Fibroblast of lung (primary cell): ENCODE measurements at regions not wholly inside any gene's neighbourhood (a gene's known extent, or its start where the extent isn't known, plus 50 kb on each side); places are given as distances from the start of the nearest gene placed in this dataset.

Source experiments
- DNase-seq, 2 donors: peaks; one replicate each; pipeline versions ENCODE4 v3.0.0 to v3.0.0-alpha.2; 2010; ENCODE audit warnings: low read depth in 2 of 2
- H2AFZ ChIP-seq: 2 replicates; pipeline ENCODE4 v1.5.1; 2012; ENCODE audit warnings: low read length, control low read depth, inconsistent platforms
- H3K27ac ChIP-seq: 2 replicates; pipeline ENCODE4 v1.5.1; 2011; ENCODE audit warnings: low read length, control low read depth; ENCODE audit not compliant: insufficient read depth
- H3K27me3 ChIP-seq: 2 replicates; pipeline ENCODE4 v1.5.1; 2011; ENCODE audit warnings: mild to moderate bottlenecking, low read length; ENCODE audit not compliant: control insufficient read depth, insufficient read depth
- H3K36me3 ChIP-seq: 2 replicates; pipeline ENCODE4 v1.5.1; 2011; ENCODE audit warnings: low read length; ENCODE audit not compliant: control insufficient read depth, insufficient read depth
- H3K4me1 ChIP-seq: 2 replicates; pipeline ENCODE4 v1.5.1; 2011; ENCODE audit warnings: low read length; ENCODE audit not compliant: control insufficient read depth, insufficient read depth; ENCODE audit errors: extremely low read depth
- H3K4me2 ChIP-seq: 2 replicates; pipeline ENCODE4 v1.5.1; 2011; ENCODE audit warnings: low read length, control low read depth; ENCODE audit not compliant: insufficient read depth; ENCODE audit errors: extremely low read depth
- H3K4me3 ChIP-seq, 4 experiments: fragments of 200-600 bp in 1 of 4; sonication (generic) in 1 of 4; replicated peaks in 1 of 4; 2 replicates each; pipeline ENCODE4 v1.5.1; 2011 to 2016; ENCODE audit warnings: low read length in 4 of 4, low read depth in 3 of 4, mild to moderate bottlenecking in 3 of 4, control low read depth in 2 of 4, inconsistent platforms in 1 of 4, mixed read lengths in 1 of 4; ENCODE audit not compliant: insufficient read depth in 1 of 4; ENCODE audit errors: control extremely low read depth in 1 of 4
- H3K79me2 ChIP-seq: 2 replicates; pipeline ENCODE4 v1.5.1; 2012; ENCODE audit warnings: mild to moderate bottlenecking, low read length, inconsistent platforms; ENCODE audit not compliant: control insufficient read depth, insufficient read depth
- H3K9ac ChIP-seq: 2 replicates; pipeline ENCODE4 v1.5.1; 2011; ENCODE audit warnings: mild to moderate bottlenecking, low read length, control low read depth; ENCODE audit not compliant: insufficient read depth
- H3K9me3 ChIP-seq: 2 replicates; pipeline ENCODE4 v1.5.1; 2012; ENCODE audit warnings: low read depth, low read length; ENCODE audit not compliant: control insufficient read depth, insufficient read depth
- H4K20me1 ChIP-seq: 2 replicates; pipeline ENCODE4 v1.5.1; 2011; ENCODE audit warnings: low read length; ENCODE audit not compliant: control insufficient read depth, insufficient read depth; ENCODE audit errors: extremely low read depth
- CTCF ChIP-seq, 2 donors: IDR thresholded peaks in 1 of 2; conservative IDR thresholded peaks in 1 of 2; 1 replicate in 1 of 2; 2 replicates in 1 of 2; pipeline ENCODE4 v1.5.1; 2011 to 2012; ENCODE audit warnings: low read length in 2 of 2, control low read depth in 1 of 2, inconsistent platforms in 1 of 2, low read depth in 1 of 2, mild to moderate bottlenecking in 1 of 2
- EZH2 ChIP-seq: IDR thresholded peaks from 2 replicates; pipeline ENCODE4 v1.5.1; 2012; ENCODE audit warnings: low read length, control low read depth, mild to moderate bottlenecking; ENCODE audit errors: missing control alignments

DNA sequence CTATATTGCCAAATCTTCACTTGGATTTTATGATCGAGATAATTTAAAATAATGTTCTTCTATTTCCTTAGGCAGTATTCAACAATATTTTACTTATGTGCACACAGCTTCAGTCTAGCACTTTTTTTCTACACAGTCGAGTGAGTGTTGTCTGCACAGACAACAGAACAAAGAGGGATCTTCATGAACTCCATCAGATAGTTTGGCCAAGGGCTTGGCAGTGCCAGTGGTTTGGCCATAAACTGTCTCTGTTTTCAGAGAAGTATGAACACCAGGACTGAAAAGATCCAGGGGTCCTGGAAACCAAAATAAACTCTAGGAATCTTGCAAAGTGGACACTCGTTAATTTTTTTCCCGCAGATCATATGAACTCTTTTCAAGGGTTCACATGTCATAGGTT, 547.3 kb downstream of the PLCL1 start:
- no peak overlapping the region for H3K4me3 ChIP-seq
- H3K36me3 ChIP-seq = no peaks in the 10 kb centered on the region
- no peak for TF ChIP-seq EZH2
- no peak for TF ChIP-seq CTCF (conservative IDR thresholded peaks at IDR 0.05 in 1 of 2, IDR thresholded peaks at IDR 0.05 in 1 of 2; ENCODE audit: low read depth in 1 of 2, low read length in 2 of 2)
- H3K79me2 ChIP-seq = no peaks in the 10 kb centered on the region
- H3K27me3 ChIP-seq = no peaks in the 10 kb centered on the region
- no peak overlapping the region for H3K9ac ChIP-seq
- no peak overlapping the region for H3K4me2 ChIP-seq
- DNase-seq = no peak
- H2AFZ ChIP-seq = no peak overlapping the region
- H3K4me1 ChIP-seq = no peaks in the 10 kb centered on the region
- H3K9me3 ChIP-seq = no peaks in the 10 kb centered on the region
- no peaks in the 10 kb centered on the region for H4K20me1 ChIP-seq
- H3K27ac ChIP-seq = no peak overlapping the region

- H2AFZ ChIP-seq = no peak overlapping the region
- no peaks in the 10 kb centered on the region for H3K36me3 ChIP-seq
- H3K27me3 ChIP-seq = no peaks in the 10 kb centered on the region
- no peak overlapping the region for H3K4me2 ChIP-seq
- no peak overlapping the region for H3K4me3 ChIP-seq
- H3K4me1 ChIP-seq = no peaks in the 10 kb centered on the region
- peak in 1 of 2 donors; percentile 15 for DNase-seq
- TF ChIP-seq EZH2 = no peak
- no peaks in the 10 kb centered on the region for H4K20me1 ChIP-seq
- no peak overlapping the region for H3K27ac ChIP-seq
- H3K9ac ChIP-seq = no peak overlapping the region
- no peaks in the 10 kb centered on the region for H3K79me2 ChIP-seq
- no peaks in the 10 kb centered on the region for H3K9me3 ChIP-seq
These were observed 543.6 kb downstream of the PLCL1 start for GRCh38 chr2:198347946-198348345.

DNA sequence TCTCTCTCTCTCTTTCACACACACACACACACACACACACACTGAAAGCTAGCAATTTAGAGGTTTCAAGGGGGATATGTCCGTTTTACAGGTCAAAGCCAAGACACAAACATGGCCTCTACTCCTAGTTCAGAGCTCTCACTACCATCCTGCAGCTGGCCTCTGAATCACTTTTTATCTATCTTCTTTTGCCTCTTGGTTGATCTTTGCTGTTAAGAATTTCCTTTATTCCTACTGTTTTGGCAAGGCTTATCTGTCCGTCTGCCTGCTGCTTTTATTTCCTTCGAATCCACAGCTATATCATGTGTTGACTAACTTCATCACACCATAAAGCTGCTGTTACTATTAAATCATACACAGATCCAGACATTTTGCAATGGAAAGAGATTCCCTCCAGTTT, 543.0 kb downstream of the PLCL1 start:
- no peaks in the 10 kb centered on the region for H3K36me3 ChIP-seq
- no peak overlapping the region for H3K4me2 ChIP-seq
- TF ChIP-seq EZH2 (no peak), CTCF (conservative IDR thresholded peaks at IDR 0.05 in 1 of 2, IDR thresholded peaks at IDR 0.05 in 1 of 2; ENCODE audit: low read depth in 1 of 2, low read length in 2 of 2) (no peak)
- no peak overlapping the region for H3K9ac ChIP-seq
- H4K20me1 ChIP-seq = no peaks in the 10 kb centered on the region
- H3K9me3 ChIP-seq = no peaks in the 10 kb centered on the region
- no peak overlapping the region for H3K4me3 ChIP-seq
- peak; percentile 1 to 26 for DNase-seq
- no peak overlapping the region for H3K27ac ChIP-seq
- no peaks in the 10 kb centered on the region for H3K79me2 ChIP-seq
- H3K4me1 ChIP-seq = no peaks in the 10 kb centered on the region
- no peaks in the 10 kb centered on the region for H3K27me3 ChIP-seq
- no peak overlapping the region for H2AFZ ChIP-seq
